Fibroblast of lung (primary cell): ENCODE measurements at regions not wholly inside any gene's neighbourhood (a gene's known extent, or its start where the extent isn't known, plus 50 kb on each side); places are given as distances from the start of the nearest gene placed in this dataset.

ENCODE experiments used
- DNase-seq, 2 donors: peaks; one replicate each; pipeline versions ENCODE4 v3.0.0 to v3.0.0-alpha.2; 2010; ENCODE audit warnings: low read depth in 2 of 2
- H2AFZ ChIP-seq: 2 replicates; pipeline ENCODE4 v1.5.1; 2012; ENCODE audit warnings: low read length, control low read depth, inconsistent platforms
- H3K27ac ChIP-seq: 2 replicates; pipeline ENCODE4 v1.5.1; 2011; ENCODE audit warnings: low read length, control low read depth; ENCODE audit not compliant: insufficient read depth
- H3K27me3 ChIP-seq: 2 replicates; pipeline ENCODE4 v1.5.1; 2011; ENCODE audit warnings: mild to moderate bottlenecking, low read length; ENCODE audit not compliant: control insufficient read depth, insufficient read depth
- H3K36me3 ChIP-seq: 2 replicates; pipeline ENCODE4 v1.5.1; 2011; ENCODE audit warnings: low read length; ENCODE audit not compliant: control insufficient read depth, insufficient read depth
- H3K4me1 ChIP-seq: 2 replicates; pipeline ENCODE4 v1.5.1; 2011; ENCODE audit warnings: low read length; ENCODE audit not compliant: control insufficient read depth, insufficient read depth; ENCODE audit errors: extremely low read depth
- H3K4me2 ChIP-seq: 2 replicates; pipeline ENCODE4 v1.5.1; 2011; ENCODE audit warnings: low read length, control low read depth; ENCODE audit not compliant: insufficient read depth; ENCODE audit errors: extremely low read depth
- H3K4me3 ChIP-seq, 4 experiments: fragments of 200-600 bp in 1 of 4; sonication (generic) in 1 of 4; replicated peaks in 1 of 4; 2 replicates each; pipeline ENCODE4 v1.5.1; 2011 to 2016; ENCODE audit warnings: low read length in 4 of 4, low read depth in 3 of 4, mild to moderate bottlenecking in 3 of 4, control low read depth in 2 of 4, inconsistent platforms in 1 of 4, mixed read lengths in 1 of 4; ENCODE audit not compliant: insufficient read depth in 1 of 4; ENCODE audit errors: control extremely low read depth in 1 of 4
- H3K79me2 ChIP-seq: 2 replicates; pipeline ENCODE4 v1.5.1; 2012; ENCODE audit warnings: mild to moderate bottlenecking, low read length, inconsistent platforms; ENCODE audit not compliant: control insufficient read depth, insufficient read depth
- H3K9ac ChIP-seq: 2 replicates; pipeline ENCODE4 v1.5.1; 2011; ENCODE audit warnings: mild to moderate bottlenecking, low read length, control low read depth; ENCODE audit not compliant: insufficient read depth
- H3K9me3 ChIP-seq: 2 replicates; pipeline ENCODE4 v1.5.1; 2012; ENCODE audit warnings: low read depth, low read length; ENCODE audit not compliant: control insufficient read depth, insufficient read depth
- H4K20me1 ChIP-seq: 2 replicates; pipeline ENCODE4 v1.5.1; 2011; ENCODE audit warnings: low read length; ENCODE audit not compliant: control insufficient read depth, insufficient read depth; ENCODE audit errors: extremely low read depth
- EZH2 ChIP-seq: IDR thresholded peaks from 2 replicates; pipeline ENCODE4 v1.5.1; 2012; ENCODE audit warnings: low read length, control low read depth, mild to moderate bottlenecking; ENCODE audit errors: missing control alignments
- TF ChIP-seq, protein P1 (sequence below), 2 donors: IDR thresholded peaks in 1 of 2; conservative IDR thresholded peaks in 1 of 2; 1 replicate in 1 of 2; 2 replicates in 1 of 2; pipeline ENCODE4 v1.5.1; 2011 to 2012; ENCODE audit warnings: low read length in 2 of 2, control low read depth in 1 of 2, inconsistent platforms in 1 of 2, low read depth in 1 of 2, mild to moderate bottlenecking in 1 of 2

DNA sequence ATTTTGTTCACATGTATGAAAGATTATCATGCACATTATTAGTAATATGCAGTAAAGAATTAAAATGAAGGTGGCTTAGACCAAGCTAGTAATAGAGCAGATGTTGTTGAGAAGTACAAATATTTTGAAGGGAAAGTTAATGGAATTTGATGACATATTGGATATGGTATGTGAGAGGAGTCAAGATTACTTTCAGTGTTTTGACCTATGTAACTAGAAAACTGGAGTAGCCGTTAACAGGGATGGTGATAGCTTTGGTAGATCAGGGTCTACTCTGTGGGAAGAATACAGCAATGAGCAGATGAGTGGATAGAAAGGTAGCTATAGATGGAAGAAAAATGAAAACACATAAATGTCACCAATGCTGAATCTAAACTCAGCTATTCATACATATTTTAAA is 163.2 kb upstream of the LRRC7 start:
- Histone ChIP-seq H3K9ac (no peak overlapping the region), H2AFZ (no peak overlapping the region), H3K27me3 (no peaks in the 10 kb centered on the region), H3K4me1 (no peaks in the 10 kb centered on the region), H4K20me1 (no peaks in the 10 kb centered on the region), H3K36me3 (no peaks in the 10 kb centered on the region), H3K79me2 (no peaks in the 10 kb centered on the region), H3K4me3 (no peak overlapping the region), H3K9me3 (no peaks in the 10 kb centered on the region), H3K4me2 (no peak overlapping the region), H3K27ac (no peak overlapping the region)
- DNase-seq: peak in 1 of 2 donors; percentile 22
- no peak for TF ChIP-seq EZH2
- TF ChIP-seq, protein P1, sequence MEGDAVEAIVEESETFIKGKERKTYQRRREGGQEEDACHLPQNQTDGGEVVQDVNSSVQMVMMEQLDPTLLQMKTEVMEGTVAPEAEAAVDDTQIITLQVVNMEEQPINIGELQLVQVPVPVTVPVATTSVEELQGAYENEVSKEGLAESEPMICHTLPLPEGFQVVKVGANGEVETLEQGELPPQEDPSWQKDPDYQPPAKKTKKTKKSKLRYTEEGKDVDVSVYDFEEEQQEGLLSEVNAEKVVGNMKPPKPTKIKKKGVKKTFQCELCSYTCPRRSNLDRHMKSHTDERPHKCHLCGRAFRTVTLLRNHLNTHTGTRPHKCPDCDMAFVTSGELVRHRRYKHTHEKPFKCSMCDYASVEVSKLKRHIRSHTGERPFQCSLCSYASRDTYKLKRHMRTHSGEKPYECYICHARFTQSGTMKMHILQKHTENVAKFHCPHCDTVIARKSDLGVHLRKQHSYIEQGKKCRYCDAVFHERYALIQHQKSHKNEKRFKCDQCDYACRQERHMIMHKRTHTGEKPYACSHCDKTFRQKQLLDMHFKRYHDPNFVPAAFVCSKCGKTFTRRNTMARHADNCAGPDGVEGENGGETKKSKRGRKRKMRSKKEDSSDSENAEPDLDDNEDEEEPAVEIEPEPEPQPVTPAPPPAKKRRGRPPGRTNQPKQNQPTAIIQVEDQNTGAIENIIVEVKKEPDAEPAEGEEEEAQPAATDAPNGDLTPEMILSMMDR (conservative IDR thresholded peaks at IDR 0.05 in 1 of 2, IDR thresholded peaks at IDR 0.05 in 1 of 2; ENCODE audit: low read depth in 1 of 2, low read length in 2 of 2): no peak

- no peak for TF ChIP-seq EZH2
- TF ChIP-seq, protein P1 (conservative IDR thresholded peaks at IDR 0.05 in 1 of 2, IDR thresholded peaks at IDR 0.05 in 1 of 2; ENCODE audit: low read depth in 1 of 2, low read length in 2 of 2): no peak
Observed at GRCh38 chr1:69406244-69406643, 161.5 kb upstream of the LRRC7 start.

GRCh38 chr1:69409731-69410456 is 157.8 kb upstream of the LRRC7 start:
- no peaks in the 10 kb centered on the region for H3K79me2 ChIP-seq
- no peak overlapping the region for H3K4me3 ChIP-seq
- no peaks in the 10 kb centered on the region for H4K20me1 ChIP-seq
- H3K4me2 ChIP-seq: no peak overlapping the region
- no peak overlapping the region for H3K9ac ChIP-seq
- TF ChIP-seq, protein P1 (conservative IDR thresholded peaks at IDR 0.05 in 1 of 2, IDR thresholded peaks at IDR 0.05 in 1 of 2; ENCODE audit: low read depth in 1 of 2, low read length in 2 of 2): no peak
- TF ChIP-seq EZH2: no peak
- H3K4me1 ChIP-seq: no peaks in the 10 kb centered on the region
- H3K36me3 ChIP-seq: no peaks in the 10 kb centered on the region
- no peak for DNase-seq
- H3K9me3 ChIP-seq: no peaks in the 10 kb centered on the region
- H2AFZ ChIP-seq: no peak overlapping the region
- H3K27me3 ChIP-seq: no peaks in the 10 kb centered on the region
- no peak overlapping the region for H3K27ac ChIP-seq

More at GRCh38 chr1:69406244-69406643, 161.5 kb upstream of the LRRC7 start:
- no peaks in the 10 kb centered on the region for H3K4me1 ChIP-seq
- no peak overlapping the region for H2AFZ ChIP-seq
- no peaks in the 10 kb centered on the region for H3K79me2 ChIP-seq
- H3K9me3 ChIP-seq: no peaks in the 10 kb centered on the region
- H3K27ac ChIP-seq: no peak overlapping the region
- H3K9ac ChIP-seq: no peak overlapping the region
- no peak overlapping the region for H3K4me2 ChIP-seq
- no peaks in the 10 kb centered on the region for H3K27me3 ChIP-seq
- no peaks in the 10 kb centered on the region for H3K36me3 ChIP-seq
- no peak for DNase-seq
- no peak overlapping the region for H3K4me3 ChIP-seq
- H4K20me1 ChIP-seq: no peaks in the 10 kb centered on the region
